IgD-negative memory B cell (primary cell): ENCODE measurements at regions not wholly inside any gene's neighbourhood (a gene's known extent, or its start where the extent isn't known, plus 50 kb on each side); places are given as distances from the start of the nearest gene placed in this dataset.

ENCODE experiments used
- H3K27ac Mint-ChIP-seq, 3 donors: one replicate each; pipeline ENCODE4 v1.8.0; 2020 to 2022; ENCODE audit warnings: mild to moderate bottlenecking in 3 of 3, mixed read lengths in 3 of 3, moderate library complexity in 1 of 3
- H3K27me3 Mint-ChIP-seq: one replicate; pipeline ENCODE4 v1.8.0; 2021; ENCODE audit warnings: mixed read lengths
- H3K36me3 Mint-ChIP-seq: one replicate; pipeline ENCODE4 v1.8.0; 2020; ENCODE audit warnings: mild to moderate bottlenecking, mixed read lengths
- H3K4me1 Mint-ChIP-seq, 3 donors: one replicate each; pipeline ENCODE4 v1.8.0; 2020 to 2022; ENCODE audit warnings: mixed read lengths in 3 of 3, mild to moderate bottlenecking in 1 of 3
- H3K4me3 Mint-ChIP-seq, 4 donors: one replicate each; pipeline ENCODE4 v1.8.0; 2020 to 2022; ENCODE audit warnings: mild to moderate bottlenecking in 4 of 4, mixed read lengths in 4 of 4, moderate library complexity in 3 of 4
- H3K9me3 Mint-ChIP-seq, 3 donors: one replicate each; pipeline ENCODE4 v1.8.0; 2020 to 2021; ENCODE audit warnings: mixed read lengths in 3 of 3, mild to moderate bottlenecking in 1 of 3

DNA sequence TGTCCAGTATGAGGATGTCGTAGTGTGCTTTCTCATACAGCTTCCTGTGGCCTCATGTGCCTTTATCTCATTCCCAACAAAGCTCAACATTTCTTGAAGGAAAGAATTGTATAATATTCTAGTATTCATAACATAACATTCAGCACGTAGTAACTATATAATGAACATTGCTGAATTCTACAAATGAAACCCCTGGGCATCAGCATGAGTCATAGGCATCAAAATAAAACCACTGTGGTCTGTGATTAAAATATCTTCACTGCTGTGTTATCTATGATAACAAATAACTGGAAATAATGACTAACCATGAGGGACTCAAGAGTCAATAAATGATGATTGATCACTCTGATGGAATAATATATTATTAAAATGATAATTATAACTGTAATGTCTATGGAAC is 255.2 kb downstream of the EMP1 start:
- Mint-ChIP-seq H3K4me1 (no peaks in the 10 kb centered on the region), H3K4me3 (no peak overlapping the region), H3K9me3 (peaks cover 0 to 3% (median 1%) of the 10 kb centered on the region in 3 donors), H3K36me3 (no peaks in the 10 kb centered on the region), H3K27me3 (no peaks in the 10 kb centered on the region), H3K27ac (no peak overlapping the region)

DNA sequence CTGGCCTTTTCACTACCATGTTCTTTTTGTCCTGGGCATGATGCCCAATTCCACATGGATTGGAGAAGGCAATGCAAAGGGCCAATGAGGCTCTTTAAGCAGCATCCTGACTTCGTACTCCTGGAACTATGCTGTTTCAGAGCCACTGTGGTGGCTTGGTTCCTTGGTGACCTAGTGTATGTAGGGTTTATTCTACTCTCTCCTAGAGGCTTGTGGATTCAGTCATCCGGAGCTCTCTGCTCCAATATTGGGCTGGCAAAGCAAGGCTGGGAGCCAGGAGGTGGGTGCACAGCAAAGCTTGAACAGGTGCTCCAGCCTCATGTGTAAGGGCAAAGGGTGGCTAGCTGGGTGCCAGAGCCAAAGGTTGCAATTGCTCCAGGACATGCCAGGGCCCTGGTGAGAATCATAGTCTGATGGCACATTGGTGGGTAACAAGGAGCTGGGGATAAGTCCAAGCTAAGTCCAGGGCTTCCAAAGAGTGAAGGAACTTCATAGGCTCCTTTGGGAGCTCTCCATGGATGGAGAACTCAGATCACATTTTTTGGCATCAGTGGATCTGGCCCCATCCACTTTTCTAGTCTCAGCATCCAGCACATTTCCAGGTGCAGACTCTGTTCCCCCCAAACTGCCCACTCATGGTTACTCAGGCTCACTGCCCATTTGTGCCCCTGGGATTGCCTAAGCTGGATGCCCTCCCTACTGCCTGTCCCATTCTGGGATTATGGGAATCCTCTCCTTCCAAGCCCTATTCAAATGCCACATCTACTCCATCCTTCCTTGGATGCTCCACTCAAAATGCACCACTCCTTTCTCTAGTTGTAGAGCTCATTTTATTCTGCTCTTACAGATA is 253.9 kb downstream of the EMP1 start:
- no peaks in the 10 kb centered on the region for H3K4me1 Mint-ChIP-seq
- peak overlapping the region in 1 of 4 donors; percentile 6 for H3K4me3 Mint-ChIP-seq
- peaks cover 0 to 3% (median 0%) of the 10 kb centered on the region in 3 donors for H3K9me3 Mint-ChIP-seq

DNA sequence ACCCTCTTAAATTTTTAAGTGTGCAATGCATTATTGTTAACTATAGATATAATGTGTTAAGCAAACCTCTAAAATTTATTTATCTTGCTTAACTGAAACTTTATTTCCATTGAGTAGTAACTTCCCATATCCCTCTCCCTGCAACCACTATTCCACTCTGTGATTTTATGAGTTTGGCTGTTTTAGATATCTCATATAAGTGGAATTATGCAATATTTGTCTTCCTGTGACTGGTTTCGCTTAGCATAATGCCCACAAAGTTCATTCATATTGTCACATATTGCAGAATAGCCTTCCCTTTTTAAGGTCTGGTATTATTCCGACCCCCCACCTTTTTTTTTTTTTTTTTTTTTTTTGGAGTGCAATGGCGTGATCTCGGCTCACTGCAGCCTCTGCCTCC is 247.6 kb downstream of the EMP1 start:
- H3K9me3 Mint-ChIP-seq, result peaks cover 0 to 3% (median 1%) of the 10 kb centered on the region in 3 donors
- no peaks in the 10 kb centered on the region for H3K36me3 Mint-ChIP-seq
- no peak overlapping the region for H3K4me3 Mint-ChIP-seq
- peaks cover 0 to 4% (median 0%) of the 10 kb centered on the region in 3 donors for H3K4me1 Mint-ChIP-seq
- no peaks in the 10 kb centered on the region for H3K27me3 Mint-ChIP-seq
- H3K27ac Mint-ChIP-seq, result no peak overlapping the region

More for the DNA sequence above, 253.9 kb downstream of the EMP1 start:
- no peaks in the 10 kb centered on the region for H3K36me3 Mint-ChIP-seq
- H3K27me3 Mint-ChIP-seq, result no peaks in the 10 kb centered on the region
- no peak overlapping the region for H3K27ac Mint-ChIP-seq

DNA sequence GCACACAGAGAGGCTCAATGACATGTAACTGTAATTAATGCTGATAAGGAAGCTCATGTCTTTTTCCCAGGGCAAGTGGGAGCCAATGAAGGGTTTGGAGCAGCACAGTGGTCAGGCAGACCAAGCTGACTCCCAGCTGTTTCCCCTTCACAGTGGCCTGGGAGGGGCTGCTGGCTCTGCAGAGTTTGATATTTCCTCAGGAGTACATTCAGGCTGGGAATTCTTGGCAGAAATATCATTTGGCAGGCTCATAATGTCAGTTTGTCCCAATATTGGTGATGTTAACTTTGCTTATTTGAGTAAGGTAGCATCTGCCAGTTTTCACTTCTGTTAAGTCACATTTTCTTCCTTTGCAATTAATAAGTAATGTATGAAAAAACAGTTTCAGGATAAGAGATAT is 247.0 kb downstream of the EMP1 start:
- H3K9me3 Mint-ChIP-seq, result peaks cover 0 to 3% (median 1%) of the 10 kb centered on the region in 3 donors
- H3K36me3 Mint-ChIP-seq, result no peaks in the 10 kb centered on the region
- peaks cover 0 to 4% (median 0%) of the 10 kb centered on the region in 3 donors for H3K4me1 Mint-ChIP-seq
- H3K4me3 Mint-ChIP-seq, result no peak overlapping the region
- no peak overlapping the region for H3K27ac Mint-ChIP-seq
- no peaks in the 10 kb centered on the region for H3K27me3 Mint-ChIP-seq

DNA sequence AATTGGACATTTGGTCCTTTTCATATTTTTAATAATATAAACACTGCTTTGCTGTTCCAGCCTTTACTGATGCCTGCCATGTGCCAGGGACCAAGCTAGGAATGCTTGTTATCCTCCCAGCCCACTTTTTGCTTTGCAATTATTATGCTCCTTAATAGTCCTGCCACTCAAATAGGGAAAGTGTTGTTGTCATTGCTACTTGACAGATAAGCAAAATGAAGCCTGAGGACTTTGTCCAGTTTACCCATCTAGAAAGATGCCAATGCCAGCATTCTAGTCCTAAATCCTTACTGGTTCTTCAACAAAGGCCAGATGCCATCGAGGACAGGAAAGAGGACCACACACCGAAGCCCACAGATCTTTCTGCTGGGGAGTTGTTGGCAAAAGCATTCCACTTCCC is 246.5 kb downstream of the EMP1 start:
- H3K4me1 Mint-ChIP-seq, result peaks cover 0 to 4% (median 0%) of the 10 kb centered on the region in 3 donors
- H3K27me3 Mint-ChIP-seq, result peaks cover 1% of the 10 kb centered on the region
- H3K9me3 Mint-ChIP-seq, result peaks cover 0 to 3% (median 1%) of the 10 kb centered on the region in 3 donors
- no peak overlapping the region for H3K4me3 Mint-ChIP-seq
- H3K36me3 Mint-ChIP-seq, result no peaks in the 10 kb centered on the region
- H3K27ac Mint-ChIP-seq, result no peak overlapping the region

DNA sequence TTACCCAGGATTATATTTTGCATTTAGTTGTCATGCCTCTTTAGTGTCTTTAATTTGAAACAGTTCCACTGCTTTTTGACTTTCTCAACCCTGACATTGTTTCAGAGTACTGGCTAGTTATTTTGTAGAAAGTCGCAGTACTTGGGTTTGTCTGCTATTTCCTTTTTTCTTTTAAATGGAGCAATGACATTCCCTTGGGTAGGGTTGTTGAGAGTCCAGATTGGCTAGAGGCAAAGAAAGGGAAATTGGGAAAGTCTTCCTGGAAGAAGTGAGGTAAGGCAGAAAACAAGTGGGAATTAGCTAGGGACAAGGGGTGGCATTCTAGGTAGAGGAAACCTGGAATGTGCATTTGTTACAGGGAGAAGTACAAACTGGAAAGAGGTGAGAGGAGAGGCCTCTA is 245.9 kb downstream of the EMP1 start:
- H3K36me3 Mint-ChIP-seq, result no peaks in the 10 kb centered on the region
- peaks cover 0 to 3% (median 1%) of the 10 kb centered on the region in 3 donors for H3K9me3 Mint-ChIP-seq
- no peak overlapping the region for H3K27ac Mint-ChIP-seq
- peaks cover 0 to 4% (median 0%) of the 10 kb centered on the region in 3 donors for H3K4me1 Mint-ChIP-seq
- H3K27me3 Mint-ChIP-seq, result peaks cover 1% of the 10 kb centered on the region
- no peak overlapping the region for H3K4me3 Mint-ChIP-seq

DNA sequence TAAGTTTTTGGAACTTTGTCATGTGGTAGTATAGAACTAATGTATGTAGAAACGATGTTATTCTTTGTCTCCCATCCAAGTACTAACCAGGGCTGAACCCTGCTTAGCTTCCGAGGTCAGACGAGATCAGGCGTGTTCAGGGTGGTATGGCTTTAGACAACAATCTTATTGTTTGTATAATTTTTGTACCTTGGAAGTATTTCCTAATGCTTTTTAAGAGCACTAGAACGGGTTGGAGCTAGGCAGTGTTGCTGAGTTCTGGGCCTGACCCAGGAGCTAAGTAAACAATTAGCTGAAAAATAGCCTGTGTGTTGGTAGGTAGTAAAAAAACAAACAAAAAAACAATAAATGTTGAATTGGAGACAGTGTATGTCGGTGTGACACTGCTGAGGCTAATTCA is 244.3 kb downstream of the EMP1 start:
- Mint-ChIP-seq H3K27ac (no peak overlapping the region), H3K36me3 (no peaks in the 10 kb centered on the region), H3K27me3 (peaks cover 1% of the 10 kb centered on the region), H3K4me1 (peaks cover 0 to 4% (median 0%) of the 10 kb centered on the region in 3 donors), H3K9me3 (peaks cover 0 to 3% (median 1%) of the 10 kb centered on the region in 3 donors), H3K4me3 (no peak overlapping the region)

DNA sequence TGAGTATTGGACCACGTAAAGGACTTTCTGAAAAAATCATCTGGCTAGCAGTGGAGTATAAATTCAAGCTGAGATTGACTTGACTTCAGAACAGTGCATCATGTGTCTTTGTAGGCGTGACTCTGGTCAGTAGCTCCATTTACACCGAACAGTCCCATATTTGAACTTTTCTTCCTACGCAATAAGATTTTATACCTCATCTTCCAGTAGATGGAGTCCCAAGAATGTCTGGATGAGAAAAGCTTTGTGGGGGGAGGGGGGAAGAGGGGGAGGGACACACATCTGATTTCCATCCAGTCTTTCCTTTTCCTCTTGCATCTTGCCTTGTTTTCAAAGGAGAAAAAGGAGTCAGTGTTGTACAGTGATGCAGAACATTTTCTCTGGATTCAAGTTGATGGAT is 241.0 kb downstream of the EMP1 start:
- peaks cover 0 to 1% (median 0%) of the 10 kb centered on the region in 3 donors for H3K4me1 Mint-ChIP-seq

DNA sequence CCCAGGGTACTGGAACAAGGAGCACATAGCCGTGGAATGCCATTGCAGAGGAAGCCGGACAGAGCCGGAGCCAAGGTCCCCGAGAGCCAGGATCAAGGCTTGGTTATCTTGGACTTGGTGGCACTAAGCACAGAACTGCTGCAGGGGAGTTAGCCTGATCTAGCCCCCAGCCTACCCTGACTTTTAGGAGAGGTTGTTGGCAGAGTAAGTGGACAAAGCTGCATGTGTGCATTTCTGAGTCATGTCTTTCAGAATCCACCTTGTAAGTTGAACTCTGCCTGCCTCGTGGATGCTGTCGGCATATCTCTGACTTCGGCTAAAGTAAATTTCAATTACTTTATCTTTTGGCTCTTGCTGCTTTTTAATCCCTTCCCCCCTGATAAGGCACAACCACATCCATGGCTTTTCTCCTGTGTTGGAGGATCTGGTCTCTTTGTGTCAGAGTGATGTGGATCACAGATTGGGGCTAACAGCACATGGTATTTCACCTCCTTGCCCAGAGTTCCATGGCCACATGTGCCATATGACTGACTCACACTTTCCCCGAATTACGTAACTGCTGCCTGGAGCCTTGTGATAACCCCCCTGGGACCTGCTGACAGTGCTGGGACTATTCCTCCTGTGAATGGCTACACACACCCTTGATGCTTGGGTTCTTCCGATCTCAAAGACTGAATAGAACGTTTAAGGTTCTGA is 240.3 kb downstream of the EMP1 start:
- Mint-ChIP-seq H3K9me3 (peaks cover 0 to 3% (median 0%) of the 10 kb centered on the region in 3 donors), H3K36me3 (no peaks in the 10 kb centered on the region), H3K4me3 (no peak overlapping the region), H3K4me1 (no peaks in the 10 kb centered on the region), H3K27ac (no peak overlapping the region), H3K27me3 (peaks cover 1% of the 10 kb centered on the region)

More for the DNA sequence above, 241.0 kb downstream of the EMP1 start:
- peaks cover 1% of the 10 kb centered on the region for H3K27me3 Mint-ChIP-seq
- peaks cover 0 to 3% (median 0%) of the 10 kb centered on the region in 3 donors for H3K9me3 Mint-ChIP-seq
- no peak overlapping the region for H3K4me3 Mint-ChIP-seq
- no peaks in the 10 kb centered on the region for H3K36me3 Mint-ChIP-seq
- H3K27ac Mint-ChIP-seq, result no peak overlapping the region

DNA sequence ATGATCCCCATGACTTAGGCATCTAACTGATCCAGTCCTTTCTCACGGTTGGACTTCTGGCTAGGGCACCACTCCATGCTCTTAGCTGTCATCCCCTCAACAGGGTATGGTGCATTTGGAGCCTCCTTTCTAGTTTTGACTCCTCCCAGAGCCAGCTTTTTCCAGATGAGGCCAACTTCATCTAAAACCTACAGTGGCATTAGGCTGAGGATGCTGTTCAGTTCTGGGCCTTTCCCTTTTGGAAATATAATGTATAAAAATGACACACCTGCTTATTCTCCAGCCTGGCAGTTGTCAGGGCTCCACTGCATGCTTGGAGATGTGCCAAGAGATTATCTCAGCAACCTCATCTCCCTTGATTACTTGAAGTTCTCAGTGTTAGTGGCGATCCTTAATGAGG is 239.7 kb downstream of the EMP1 start:
- Mint-ChIP-seq H3K9me3 (peaks cover 0 to 3% (median 0%) of the 10 kb centered on the region in 3 donors), H3K4me3 (no peak overlapping the region), H3K27ac (no peak overlapping the region), H3K27me3 (peaks cover 1% of the 10 kb centered on the region), H3K36me3 (no peaks in the 10 kb centered on the region), H3K4me1 (no peaks in the 10 kb centered on the region)

DNA sequence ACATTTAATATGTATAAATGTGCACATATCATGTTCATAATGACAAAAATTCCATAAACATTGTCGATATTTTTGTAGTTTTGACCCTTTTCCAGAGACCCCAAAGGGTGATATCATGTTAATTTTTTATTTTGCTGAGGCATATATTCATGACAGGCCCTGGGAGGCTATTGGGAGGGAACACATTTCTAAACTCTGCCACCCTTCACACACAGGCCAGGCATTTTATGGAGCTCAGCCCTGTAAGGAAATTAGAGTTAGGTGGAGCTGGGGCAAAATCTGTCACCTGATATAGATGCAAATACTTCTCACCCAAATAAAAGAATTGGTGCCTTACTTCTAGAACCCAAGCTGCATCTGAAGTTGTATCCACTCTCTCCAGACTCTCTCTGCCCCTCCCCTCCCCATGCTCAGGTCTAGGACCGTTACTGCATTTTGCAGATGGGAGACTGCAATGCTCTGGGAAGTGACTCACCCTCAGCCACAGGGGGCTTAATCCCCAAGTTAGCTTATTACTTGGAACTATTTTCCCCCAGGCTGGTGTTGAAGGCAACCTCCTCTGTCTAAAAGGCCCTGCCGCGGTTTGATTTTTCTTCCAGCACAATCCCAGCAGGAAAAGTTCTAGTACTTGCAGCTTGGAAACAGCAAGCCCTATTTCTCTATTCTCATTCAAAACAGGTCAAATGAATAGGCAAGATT is 238.9 kb downstream of the EMP1 start:
- peaks cover 0 to 3% (median 0%) of the 10 kb centered on the region in 3 donors for H3K9me3 Mint-ChIP-seq
- H3K27me3 Mint-ChIP-seq, result peaks cover 1% of the 10 kb centered on the region
- no peak overlapping the region for H3K4me3 Mint-ChIP-seq
- H3K36me3 Mint-ChIP-seq, result no peaks in the 10 kb centered on the region
- H3K4me1 Mint-ChIP-seq, result no peaks in the 10 kb centered on the region
- H3K27ac Mint-ChIP-seq, result no peak overlapping the region

DNA sequence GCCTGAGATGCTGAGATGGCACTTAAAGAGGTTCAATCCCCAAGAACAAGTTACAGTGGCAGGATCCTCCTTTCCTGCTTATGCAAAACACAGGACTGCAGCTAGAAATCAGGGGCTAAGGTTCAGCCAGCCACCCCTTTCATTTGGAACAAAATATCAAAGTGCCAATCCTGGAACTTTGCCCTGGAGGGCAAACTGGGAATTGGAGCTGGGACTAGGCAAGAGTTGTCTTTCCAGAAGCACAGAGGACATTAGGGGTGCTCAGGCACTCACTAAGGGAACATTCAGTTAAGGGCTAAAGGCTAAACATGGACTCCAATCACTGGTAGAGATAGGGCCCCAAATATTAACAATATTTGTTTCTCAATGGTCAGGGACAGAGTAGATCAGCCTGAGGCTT is 237.2 kb downstream of the EMP1 start:
- peaks cover 1% of the 10 kb centered on the region for H3K27me3 Mint-ChIP-seq
- peaks cover 2% of the 10 kb centered on the region for H3K36me3 Mint-ChIP-seq
- H3K9me3 Mint-ChIP-seq, result no peaks in the 10 kb centered on the region
- no peaks in the 10 kb centered on the region for H3K4me1 Mint-ChIP-seq
- H3K27ac Mint-ChIP-seq, result no peak overlapping the region
- H3K4me3 Mint-ChIP-seq, result no peak overlapping the region

DNA sequence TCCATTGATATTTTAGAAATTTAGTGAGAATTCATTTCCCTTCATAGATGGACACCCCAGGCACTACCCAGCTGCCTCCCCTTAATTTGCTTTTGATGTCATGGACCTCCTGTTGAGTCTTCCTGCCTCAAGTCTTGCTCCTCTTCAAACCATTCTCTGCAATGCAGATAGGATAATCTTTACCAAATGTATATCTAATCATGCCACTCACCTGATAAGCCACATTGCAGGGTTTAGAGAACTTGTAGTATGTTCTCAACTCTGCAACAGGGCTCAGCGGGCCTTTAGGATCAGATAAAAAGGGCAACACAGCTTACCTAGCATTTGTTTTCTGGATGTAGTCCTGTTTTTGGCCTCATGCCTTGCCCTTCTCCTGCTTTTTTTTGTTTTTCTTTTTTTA is 234.5 kb downstream of the EMP1 start:
- peaks cover 2% of the 10 kb centered on the region for H3K36me3 Mint-ChIP-seq
- no peak overlapping the region for H3K4me3 Mint-ChIP-seq
- no peak overlapping the region for H3K27ac Mint-ChIP-seq
- H3K9me3 Mint-ChIP-seq, result peaks cover 0 to 6% (median 0%) of the 10 kb centered on the region in 3 donors
- H3K27me3 Mint-ChIP-seq, result no peaks in the 10 kb centered on the region
- H3K4me1 Mint-ChIP-seq, result no peaks in the 10 kb centered on the region

DNA sequence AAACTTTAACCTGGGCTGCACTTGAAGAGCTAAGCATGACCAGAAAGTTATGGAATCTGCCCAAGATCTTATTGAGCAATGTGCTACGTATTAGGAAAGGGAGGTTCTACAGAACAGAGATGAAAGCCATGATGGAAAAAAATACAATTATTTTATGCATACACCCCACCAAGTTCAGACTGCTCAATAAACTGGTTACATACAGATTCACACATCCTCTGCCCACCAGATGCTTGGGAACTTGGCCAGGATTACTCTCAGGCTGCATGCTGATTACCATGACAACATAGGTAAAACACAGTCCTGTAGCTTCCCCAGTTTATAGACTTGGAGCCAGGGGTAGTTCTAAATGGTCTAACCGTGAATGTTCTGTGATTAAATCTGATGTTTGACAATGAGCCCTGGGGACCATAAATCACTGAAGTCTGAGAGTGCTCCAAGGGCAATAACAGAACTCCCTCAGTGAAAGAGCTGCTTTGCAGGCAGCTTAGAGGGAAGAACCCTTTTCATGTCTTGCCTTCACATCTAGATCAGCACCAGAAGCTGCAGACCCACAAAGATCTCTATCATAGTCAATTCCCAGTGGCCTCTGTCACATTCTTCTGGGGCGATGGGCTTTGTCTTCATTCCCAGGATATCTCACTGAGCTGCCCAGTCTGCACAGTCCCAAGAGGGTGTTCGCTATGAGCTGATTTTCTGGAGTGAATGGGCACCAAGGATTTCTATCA is 232.2 kb downstream of the EMP1 start:
- peaks cover 2% of the 10 kb centered on the region for H3K27me3 Mint-ChIP-seq
- H3K9me3 Mint-ChIP-seq, result peaks cover 0 to 6% (median 0%) of the 10 kb centered on the region in 3 donors
- H3K27ac Mint-ChIP-seq, result no peak overlapping the region
- H3K4me3 Mint-ChIP-seq, result no peak overlapping the region
- no peaks in the 10 kb centered on the region for H3K4me1 Mint-ChIP-seq
- H3K36me3 Mint-ChIP-seq, result peaks cover 3% of the 10 kb centered on the region
